Right lobe of liver (tissue), 4 donors: ENCODE measurements at regions not wholly inside any gene's neighbourhood (a gene's known extent, or its start where the extent isn't known, plus 50 kb on each side); places are given as distances from the start of the nearest gene placed in this dataset.

ENCODE experiments used
- CTCF ChIP-seq, 4 donors: fragments of 200-600 bp in 3 of 4; fragments of 450-650 bp in 1 of 4; IDR thresholded peaks; one replicate each; pipeline versions ENCODE4 v1.5.1 to v1.8.0; 2016 to 2022; ENCODE audit warnings: antibody characterized with exemption in 4 of 4, mild to moderate bottlenecking in 2 of 4
- POLR2A ChIP-seq: fragments of 450-650 bp; IDR thresholded peaks from one replicate; pipeline ENCODE4 v1.6.1; 2017; ENCODE audit warnings: antibody characterized with exemption, mild to moderate bottlenecking
- donor health status: DM: no; HTN: no; CAD: no.
- donor health status: DM: no; HTN: no; CAD: no.
- donor health status: DM: no; HTN: yes; CAD: no.

GRCh38 chrX:22585831-22586230 is 313.1 kb downstream of the CBLL2 start:
- no peak for TF ChIP-seq CTCF (IDR thresholded peaks at IDR 0.05)
- no peak for TF ChIP-seq POLR2A
